Neural cell (in vitro differentiated cells): ENCODE measurements at regions not wholly inside any gene's neighbourhood (a gene's known extent, or its start where the extent isn't known, plus 50 kb on each side); places are given as distances from the start of the nearest gene placed in this dataset.

Experiments
- H2AFZ ChIP-seq: fragments of 200-600, 300-800 bp; sonication (generic), shearing (Covaris generic); 2 replicates; pipeline ENCODE4 v1.6.0; 2014; ENCODE audit warnings: low read depth, mild to moderate bottlenecking, antibody characterized with exemption, low read length, moderate library complexity
- H3F3A ChIP-seq: fragments of 200-600 bp; shearing (Covaris generic); 2 replicates; pipeline ENCODE4 v1.6.1; 2016; ENCODE audit warnings: mild to moderate bottlenecking, moderate library complexity, mixed read lengths, antibody characterized with exemption, low read length; ENCODE audit not compliant: insufficient read depth, poor library complexity, severe bottlenecking
- H3K27ac ChIP-seq: fragments of 200-600, 300-800 bp; sonication (generic), shearing (Covaris generic); 2 replicates; pipeline ENCODE4 v1.5.1; 2014; ENCODE audit warnings: mild to moderate bottlenecking, low read length, moderate library complexity
- H3K27me3 ChIP-seq: fragments of 300-800, 200-600 bp; sonication (generic), shearing (Covaris generic); 2 replicates; pipeline ENCODE4 v1.6.0; 2014; ENCODE audit warnings: mild to moderate bottlenecking, low read depth, low read length, moderate library complexity; ENCODE audit not compliant: insufficient read depth
- H3K36me3 ChIP-seq: fragments of 300-800, 200-600 bp; sonication (generic), shearing (Covaris generic); 2 replicates; pipeline ENCODE4 v1.5.1; 2014; ENCODE audit warnings: mild to moderate bottlenecking, antibody characterized with exemption, low read length, moderate library complexity; ENCODE audit not compliant: insufficient read depth
- H3K4me2 ChIP-seq: fragments of 300-800, 200-600 bp; sonication (generic), shearing (Covaris generic); 2 replicates; pipeline ENCODE4 v1.6.0; 2014; ENCODE audit warnings: mild to moderate bottlenecking, low read length
- H3K4me3 ChIP-seq: fragments of 300-800, 200-600 bp; sonication (generic), shearing (Covaris generic); 2 replicates; pipeline ENCODE4 v1.5.1; 2014; ENCODE audit warnings: mild to moderate bottlenecking, low read length, moderate library complexity
- H3K79me2 ChIP-seq: fragments of 200-600 bp; shearing (Covaris generic); replicated peaks from 2 replicates; pipeline ENCODE4 v1.6.0; 2014; ENCODE audit warnings: mild to moderate bottlenecking, low read length, moderate library complexity; ENCODE audit not compliant: insufficient read depth
- H3K9ac ChIP-seq: fragments of 300-800, 200-600 bp; sonication (generic), shearing (Covaris generic); 2 replicates; pipeline ENCODE4 v1.6.1; 2016; ENCODE audit warnings: mild to moderate bottlenecking, low read length, mixed read lengths
- H3K9me2 ChIP-seq: fragments of 200-600 bp; shearing (Covaris generic); 2 replicates; pipeline ENCODE4 v1.6.1; 2016; ENCODE audit warnings: mild to moderate bottlenecking, low read length, mixed read lengths; ENCODE audit not compliant: insufficient read depth
- H3K9me3 ChIP-seq: fragments of 200-600, 300-800 bp; sonication (generic), shearing (Covaris generic); 2 replicates; pipeline ENCODE4 v1.6.1; 2016; ENCODE audit warnings: mild to moderate bottlenecking, mixed run types, low read length, moderate library complexity, mixed read lengths
- H4K20me1 ChIP-seq: fragments of 200-600 bp; shearing (Covaris generic); 2 replicates; pipeline ENCODE4 v1.6.1; 2016; ENCODE audit warnings: mild to moderate bottlenecking, mixed run types; ENCODE audit not compliant: insufficient read depth
- CTCF ChIP-seq: fragments of 450-650 bp; IDR thresholded peaks from 2 replicates; pipeline ENCODE4 v1.5.1; 2014; ENCODE audit warnings: antibody characterized with exemption, mild to moderate bottlenecking, moderate library complexity; ENCODE audit not compliant: poor library complexity, severe bottlenecking
- EP300 ChIP-seq: fragments of 450-650 bp; conservative IDR thresholded peaks from 2 replicates; pipeline ENCODE4 v1.6.1; 2014; ENCODE audit warnings: antibody characterized with exemption, mild to moderate bottlenecking, moderate library complexity; ENCODE audit not compliant: poor library complexity, severe bottlenecking
- EZH2 ChIP-seq: fragments of 200-600, 300-800 bp; shearing (Covaris generic), sonication (generic); IDR thresholded peaks from 2 replicates; pipeline ENCODE4 v1.6.1; 2014; ENCODE audit warnings: antibody characterized with exemption, low read length, borderline replicate concordance, mild to moderate bottlenecking; ENCODE audit not compliant: insufficient read depth, poor library complexity, severe bottlenecking
- MXI1 ChIP-seq: fragments of 450-650 bp; conservative IDR thresholded peaks from 2 replicates; pipeline ENCODE4 v1.6.1; 2014; ENCODE audit warnings: antibody characterized with exemption, mild to moderate bottlenecking; ENCODE audit not compliant: poor library complexity, severe bottlenecking
- POLR2AphosphoS5 ChIP-seq: IDR thresholded peaks from 2 replicates; pipeline ENCODE4 v1.6.1; 2012
- RAD21 ChIP-seq: fragments of 450-650 bp; conservative IDR thresholded peaks from 2 replicates; pipeline ENCODE4 v1.6.1; 2014; ENCODE audit warnings: antibody characterized with exemption, mild to moderate bottlenecking, moderate library complexity
- SMC3 ChIP-seq: fragments of 450-650 bp; conservative IDR thresholded peaks from 2 replicates; pipeline ENCODE4 v1.6.1; 2014; ENCODE audit warnings: antibody characterized with exemption, mild to moderate bottlenecking, moderate library complexity; ENCODE audit not compliant: poor library complexity
- TAF1 ChIP-seq: IDR thresholded peaks from 2 replicates; pipeline ENCODE4 v1.6.1; 2012; ENCODE audit warnings: low read depth
- TF ChIP-seq, protein P1 (sequence below): IDR thresholded peaks from 2 replicates; pipeline ENCODE4 v1.6.1; 2012; ENCODE audit warnings: borderline replicate concordance

- no peak overlapping the region for H2AFZ ChIP-seq
- H4K20me1 ChIP-seq, result no peaks in the 10 kb centered on the region
- H3K9me2 ChIP-seq, result no peaks in the 10 kb centered on the region
- H3K9me3 ChIP-seq, result no peaks in the 10 kb centered on the region
- no peaks in the 10 kb centered on the region for H3K27me3 ChIP-seq
- no peak overlapping the region for H3K9ac ChIP-seq
- H3K4me3 ChIP-seq, result no peak overlapping the region
- H3K36me3 ChIP-seq, result no peaks in the 10 kb centered on the region
- H3K79me2 ChIP-seq, result no peaks in the 10 kb centered on the region
- no peaks in the 10 kb centered on the region for H3F3A ChIP-seq
- no peak for TF ChIP-seq EZH2
- no peak for TF ChIP-seq EP300
- TF ChIP-seq, protein P1, sequence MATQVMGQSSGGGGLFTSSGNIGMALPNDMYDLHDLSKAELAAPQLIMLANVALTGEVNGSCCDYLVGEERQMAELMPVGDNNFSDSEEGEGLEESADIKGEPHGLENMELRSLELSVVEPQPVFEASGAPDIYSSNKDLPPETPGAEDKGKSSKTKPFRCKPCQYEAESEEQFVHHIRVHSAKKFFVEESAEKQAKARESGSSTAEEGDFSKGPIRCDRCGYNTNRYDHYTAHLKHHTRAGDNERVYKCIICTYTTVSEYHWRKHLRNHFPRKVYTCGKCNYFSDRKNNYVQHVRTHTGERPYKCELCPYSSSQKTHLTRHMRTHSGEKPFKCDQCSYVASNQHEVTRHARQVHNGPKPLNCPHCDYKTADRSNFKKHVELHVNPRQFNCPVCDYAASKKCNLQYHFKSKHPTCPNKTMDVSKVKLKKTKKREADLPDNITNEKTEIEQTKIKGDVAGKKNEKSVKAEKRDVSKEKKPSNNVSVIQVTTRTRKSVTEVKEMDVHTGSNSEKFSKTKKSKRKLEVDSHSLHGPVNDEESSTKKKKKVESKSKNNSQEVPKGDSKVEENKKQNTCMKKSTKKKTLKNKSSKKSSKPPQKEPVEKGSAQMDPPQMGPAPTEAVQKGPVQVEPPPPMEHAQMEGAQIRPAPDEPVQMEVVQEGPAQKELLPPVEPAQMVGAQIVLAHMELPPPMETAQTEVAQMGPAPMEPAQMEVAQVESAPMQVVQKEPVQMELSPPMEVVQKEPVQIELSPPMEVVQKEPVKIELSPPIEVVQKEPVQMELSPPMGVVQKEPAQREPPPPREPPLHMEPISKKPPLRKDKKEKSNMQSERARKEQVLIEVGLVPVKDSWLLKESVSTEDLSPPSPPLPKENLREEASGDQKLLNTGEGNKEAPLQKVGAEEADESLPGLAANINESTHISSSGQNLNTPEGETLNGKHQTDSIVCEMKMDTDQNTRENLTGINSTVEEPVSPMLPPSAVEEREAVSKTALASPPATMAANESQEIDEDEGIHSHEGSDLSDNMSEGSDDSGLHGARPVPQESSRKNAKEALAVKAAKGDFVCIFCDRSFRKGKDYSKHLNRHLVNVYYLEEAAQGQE, result no peak
- TF ChIP-seq CTCF, result no peak
- TF ChIP-seq RAD21, result no peak
- H3K27ac ChIP-seq, result no peak overlapping the region
- no peak overlapping the region for H3K4me2 ChIP-seq
Observed at GRCh38 chr22:48785792-48786678, 1041.6 kb downstream of the BRD1 start.

DNA sequence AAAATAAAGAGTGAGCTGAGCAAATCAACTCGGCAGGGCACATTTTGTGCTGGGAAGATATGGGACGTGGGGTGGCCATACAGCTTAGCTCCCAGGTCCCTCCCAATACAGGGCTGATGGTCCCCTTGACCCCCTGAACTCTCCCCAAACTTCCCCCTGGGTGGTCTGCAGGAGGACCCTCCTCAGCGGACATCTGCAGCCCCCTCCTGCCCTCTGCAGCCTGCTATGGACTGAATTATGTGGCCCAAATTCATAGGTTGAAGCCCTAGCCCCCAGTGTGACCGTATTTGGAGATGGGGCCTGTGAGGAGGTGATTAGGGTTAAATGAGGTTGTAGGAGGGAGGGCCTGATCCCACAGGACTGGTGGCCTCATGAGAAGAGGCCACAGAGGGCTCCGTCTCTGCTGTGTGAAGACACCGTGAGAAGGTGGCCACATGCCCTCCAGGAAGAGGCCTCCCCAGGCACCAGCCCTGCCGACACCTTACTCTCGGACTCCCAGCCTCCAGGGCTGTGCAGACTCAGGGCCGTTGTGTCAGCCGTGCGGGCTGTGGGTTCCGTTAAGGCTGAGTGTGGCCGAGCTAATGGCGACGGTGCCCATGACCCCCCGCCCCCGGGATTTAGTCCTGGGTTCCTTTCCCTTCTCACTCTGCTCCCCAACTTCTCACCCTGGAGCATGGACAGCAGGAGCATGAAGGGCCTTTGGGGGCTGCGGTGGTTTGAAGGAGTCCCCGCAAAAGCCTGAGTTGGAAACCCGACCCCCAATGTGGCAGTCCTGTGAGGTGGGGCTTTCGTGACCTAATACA lies 1042.8 kb downstream of the BRD1 start:
- H4K20me1 ChIP-seq, result no peaks in the 10 kb centered on the region
- H3K27me3 ChIP-seq, result no peaks in the 10 kb centered on the region
- no peak overlapping the region for H2AFZ ChIP-seq
- H3K4me3 ChIP-seq, result no peak overlapping the region
- no peaks in the 10 kb centered on the region for H3K79me2 ChIP-seq
- no peaks in the 10 kb centered on the region for H3F3A ChIP-seq
- no peaks in the 10 kb centered on the region for H3K9me3 ChIP-seq
- no peak for TF ChIP-seq CTCF
- TF ChIP-seq EZH2, result no peak
- TF ChIP-seq SMC3, result no peak
- TF ChIP-seq MXI1, result no peak
- no peak for TF ChIP-seq TAF1
- no peak for TF ChIP-seq RAD21
- no peak for TF ChIP-seq POLR2AphosphoS5
- no peak for TF ChIP-seq EP300
- TF ChIP-seq, protein P1, result no peak
- no peak overlapping the region for H3K4me2 ChIP-seq
- H3K9me2 ChIP-seq, result no peaks in the 10 kb centered on the region
- no peaks in the 10 kb centered on the region for H3K36me3 ChIP-seq
- H3K9ac ChIP-seq, result no peak overlapping the region
- no peak overlapping the region for H3K27ac ChIP-seq
